ENCODE measurements at regions not wholly inside any gene's neighbourhood (a gene's known extent, or its start where the extent isn't known, plus 50 kb on each side); places are given as distances from the start of the nearest gene placed in this dataset.

DNA sequence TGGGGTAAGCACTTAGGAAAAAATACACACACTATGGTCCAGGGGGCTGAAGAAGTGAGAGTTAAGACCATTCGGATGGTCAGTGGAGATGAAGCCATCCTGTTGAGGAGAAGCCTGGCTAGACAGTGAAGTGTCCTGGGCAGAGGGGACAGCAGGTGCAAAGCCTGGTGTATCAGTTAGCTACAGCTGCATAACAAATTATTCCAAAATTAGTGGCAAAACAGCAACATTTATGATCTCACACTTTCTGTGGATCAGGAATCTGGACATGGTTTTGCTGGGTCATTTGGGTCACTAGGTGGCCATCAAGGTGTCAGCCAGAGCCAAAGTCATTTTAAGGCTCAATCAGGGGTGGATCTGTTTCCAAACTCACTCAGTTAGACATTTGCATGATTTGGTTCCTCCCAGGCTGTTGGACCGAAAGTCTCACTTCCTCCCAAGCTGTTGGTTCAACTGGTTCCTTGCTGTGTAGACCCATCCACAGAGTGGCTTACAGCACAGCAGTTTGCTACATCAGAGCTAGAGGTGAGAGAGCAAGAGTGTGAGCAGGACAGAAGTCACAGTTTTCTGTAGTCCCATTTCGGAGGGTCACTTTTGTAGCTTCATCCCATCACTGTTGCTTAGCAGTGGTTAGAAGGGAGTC lies 80.1 kb upstream of the ALX4 start:
- TF ChIP-seq EZH2 (IDR thresholded peaks at IDR 0.05) (no peak), POLR2AphosphoS5 (IDR thresholded peaks at IDR 0.05; ENCODE audit: borderline replicate concordance, low read depth, low read length) (no peak)

All from SK-N-MC (cell line).